Loucy (cell line): ENCODE measurements at regions not wholly inside any gene's neighbourhood (a gene's known extent, or its start where the extent isn't known, plus 50 kb on each side); places are given as distances from the start of the nearest gene placed in this dataset.

Experiments
- H2AFZ ChIP-seq: fragments of 200-600 bp; sonication (generic); 2 replicates; pipeline ENCODE4 v1.6.0; 2016; ENCODE audit warnings: antibody characterized with exemption, mild to moderate bottlenecking, low read length, moderate library complexity
- H3F3A ChIP-seq: fragments of 200-600 bp; 2 replicates; pipeline ENCODE4 v1.6.0; 2016; ENCODE audit warnings: antibody characterized with exemption, low read depth, mild to moderate bottlenecking
- H3K27me3 ChIP-seq: fragments of 200-600 bp; sonication (generic); 2 replicates; pipeline ENCODE4 v1.6.1; 2014; ENCODE audit warnings: low read length, mild to moderate bottlenecking; ENCODE audit not compliant: insufficient read depth, poor library complexity, severe bottlenecking
- H3K36me3 ChIP-seq: fragments of 200-600 bp; sonication (generic); 2 replicates; pipeline ENCODE4 v1.6.1; 2016; ENCODE audit warnings: low read length; ENCODE audit not compliant: insufficient read depth
- H3K4me1 ChIP-seq: fragments of 200-600 bp; sonication (generic); 2 replicates; pipeline ENCODE4 v1.5.1; 2014; ENCODE audit warnings: low read length, mild to moderate bottlenecking; ENCODE audit not compliant: insufficient read depth, poor library complexity, severe bottlenecking
- H3K4me2 ChIP-seq: fragments of 200-600 bp; sonication (generic); 2 replicates; pipeline ENCODE4 v1.6.0; 2014; ENCODE audit warnings: antibody characterized with exemption, low read length, low read depth, mild to moderate bottlenecking; ENCODE audit not compliant: poor library complexity, severe bottlenecking
- H3K4me3 ChIP-seq: fragments of 200-600 bp; sonication (generic); 2 replicates; pipeline ENCODE4 v1.5.1; 2014; ENCODE audit warnings: low read length, mild to moderate bottlenecking, mixed read lengths; ENCODE audit not compliant: poor library complexity, severe bottlenecking
- H3K79me2 ChIP-seq: fragments of 200-600 bp; sonication (generic); 2 replicates; pipeline ENCODE4 v1.6.1; 2014; ENCODE audit warnings: low read length; ENCODE audit not compliant: insufficient read depth
- H3K9ac ChIP-seq: fragments of 200-600 bp; sonication (generic); 2 replicates; pipeline ENCODE4 v1.6.0; 2014; ENCODE audit warnings: mild to moderate bottlenecking, low read depth, low read length, moderate library complexity; ENCODE audit not compliant: poor library complexity, severe bottlenecking
- H3K9me2 ChIP-seq: fragments of 200-600 bp; sonication (generic); replicated peaks from 2 replicates; pipeline ENCODE4 v1.6.1; 2016; ENCODE audit warnings: low read depth, low read length, mixed read lengths
- H3K9me3 ChIP-seq: fragments of 200-600 bp; sonication (generic); 2 replicates; pipeline ENCODE4 v1.6.1; 2014; ENCODE audit warnings: mild to moderate bottlenecking, antibody characterized with exemption, low read length, low read depth; ENCODE audit not compliant: insufficient read depth
- H4K20me1 ChIP-seq: fragments of 200-600 bp; sonication (generic); 2 replicates; pipeline ENCODE4 v1.6.0; 2014; ENCODE audit warnings: antibody characterized with exemption, low read length, mild to moderate bottlenecking; ENCODE audit not compliant: insufficient read depth, poor library complexity, severe bottlenecking
- CTCF ChIP-seq: fragments of 200-600 bp; sonication (generic); conservative IDR thresholded peaks from 2 replicates; pipeline ENCODE4 v1.5.1; 2014; ENCODE audit warnings: mild to moderate bottlenecking, antibody characterized with exemption, low read length
- EZH2phosphoT487 ChIP-seq: fragments of 200-600 bp; IDR thresholded peaks from 2 replicates; pipeline ENCODE4 v1.6.1; 2018; ENCODE audit warnings: antibody characterized with exemption, mild to moderate bottlenecking, moderate library complexity, borderline replicate concordance

DNA sequence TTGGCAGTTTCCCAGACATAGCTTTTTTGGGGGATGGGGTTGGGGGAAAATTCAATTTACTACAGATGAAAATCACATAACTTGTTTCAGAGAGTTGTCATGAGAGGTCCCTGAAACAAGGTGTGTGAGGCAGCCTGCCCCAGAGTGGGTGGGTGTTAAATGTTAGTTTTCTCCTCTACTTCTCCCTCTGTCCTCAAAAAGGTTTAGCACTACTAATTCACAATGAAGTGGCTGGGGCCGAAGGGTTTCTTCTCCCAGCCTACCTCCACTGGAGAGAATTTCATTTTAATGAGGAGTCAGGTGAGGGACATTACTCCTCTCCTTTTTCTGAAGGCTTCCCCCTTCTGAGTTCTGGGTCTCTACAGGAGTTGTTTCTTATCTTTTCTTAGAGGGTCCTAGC lies 103.3 kb downstream of the C1orf94 start:
- TF ChIP-seq EZH2phosphoT487 (no peak), CTCF (no peak)
- no peaks in the 10 kb centered on the region for H3K79me2 ChIP-seq
- no peak overlapping the region for H3K4me2 ChIP-seq
- no peak overlapping the region for H3K9ac ChIP-seq
- H3K27me3 ChIP-seq, result no peaks in the 10 kb centered on the region
- no peaks in the 10 kb centered on the region for H3K9me2 ChIP-seq
- H3K9me3 ChIP-seq, result peaks cover 7% of the 10 kb centered on the region; the same call in 1 of the 2 replicates
- no peak overlapping the region for H3K4me3 ChIP-seq
- no peaks in the 10 kb centered on the region for H3K36me3 ChIP-seq
- H3K4me1 ChIP-seq, result no peaks in the 10 kb centered on the region
- no peak overlapping the region for H2AFZ ChIP-seq
- no peaks in the 10 kb centered on the region for H3F3A ChIP-seq
- H4K20me1 ChIP-seq, result no peaks in the 10 kb centered on the region

DNA sequence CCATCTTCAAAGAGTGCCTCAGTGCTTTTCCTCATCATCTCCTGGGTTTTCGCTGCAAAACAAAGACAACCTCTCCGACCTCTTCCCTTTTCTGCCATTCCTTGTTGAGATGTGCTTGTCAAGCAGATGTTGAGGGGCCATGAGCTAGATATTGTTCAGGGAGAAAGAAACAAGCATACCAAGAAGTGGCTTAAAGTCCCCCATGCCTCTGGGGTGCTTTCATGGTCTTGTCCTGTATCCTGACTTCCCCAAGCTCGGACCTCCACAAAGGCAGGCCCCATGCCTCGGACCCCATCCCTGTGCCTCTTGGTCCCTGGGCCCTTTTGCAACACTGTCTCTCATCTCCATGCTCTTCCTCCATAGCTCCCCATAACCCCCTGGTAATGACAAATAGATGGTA lies 103.8 kb downstream of the C1orf94 start:
- H3F3A ChIP-seq, result no peaks in the 10 kb centered on the region
- H3K9me3 ChIP-seq, result peaks cover 7% of the 10 kb centered on the region; the same call in 1 of the 2 replicates
- H3K9me2 ChIP-seq, result no peaks in the 10 kb centered on the region
- no peak overlapping the region for H3K9ac ChIP-seq
- no peaks in the 10 kb centered on the region for H3K79me2 ChIP-seq
- H4K20me1 ChIP-seq, result no peaks in the 10 kb centered on the region
- H3K36me3 ChIP-seq, result no peaks in the 10 kb centered on the region
- H3K4me1 ChIP-seq, result no peaks in the 10 kb centered on the region
- no peak overlapping the region for H3K4me3 ChIP-seq
- no peaks in the 10 kb centered on the region for H3K27me3 ChIP-seq
- no peak overlapping the region for H3K4me2 ChIP-seq
- TF ChIP-seq EZH2phosphoT487, result no peak
- TF ChIP-seq CTCF, result no peak
- no peak overlapping the region for H2AFZ ChIP-seq

DNA sequence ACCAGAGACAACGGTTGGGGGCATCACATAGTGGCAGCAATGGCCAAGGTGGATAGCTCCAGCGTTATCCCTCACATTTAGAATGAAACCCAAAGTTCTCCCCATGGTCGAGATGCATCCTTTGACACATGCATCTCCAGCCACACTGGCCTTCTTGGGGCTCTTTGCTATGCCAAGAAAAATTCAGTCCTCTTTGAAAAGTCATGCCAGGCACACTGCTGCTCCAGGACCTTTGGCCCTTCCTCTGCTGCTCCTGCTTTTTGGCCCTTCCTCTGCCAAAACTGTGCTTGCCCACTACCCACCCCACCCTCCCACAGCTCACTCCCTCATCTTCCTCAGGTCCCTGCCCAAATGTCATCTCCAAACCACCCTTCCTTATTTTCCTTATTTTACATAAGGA lies 106.4 kb downstream of the C1orf94 start:
- Histone ChIP-seq H3K4me2 (no peak overlapping the region), H3K4me1 (no peaks in the 10 kb centered on the region), H3K9me2 (no peaks in the 10 kb centered on the region), H4K20me1 (no peaks in the 10 kb centered on the region), H3K79me2 (no peaks in the 10 kb centered on the region), H3F3A (no peaks in the 10 kb centered on the region), H3K36me3 (no peaks in the 10 kb centered on the region), H3K27me3 (no peaks in the 10 kb centered on the region), H3K9me3 (0 out of 2 replicates have a peak, but pooled peaks cover 3% of the 10 kb centered on the region), H3K9ac (no peak overlapping the region), H3K4me3 (no peak overlapping the region), H2AFZ (no peak overlapping the region)
- no peak for TF ChIP-seq CTCF
- no peak for TF ChIP-seq EZH2phosphoT487
